HG02970 (cell line): ENCODE measurements at regions not wholly inside any gene's neighbourhood (a gene's known extent, or its start where the extent isn't known, plus 50 kb on each side); places are given as distances from the start of the nearest gene placed in this dataset.
"Not testable (repeated sequence)": the region's sequence is repeated elsewhere in the genome, so short reads cannot be mapped to it uniquely, and the experiment has no call there.

Experiments used
- ATAC-seq: cut with Tn5 transposase; IDR thresholded peaks from one replicate; pipeline ENCODE4 v1.9.1; 2021; ENCODE audit warnings: mild to moderate bottlenecking, moderate library complexity, moderate number of reproducible peaks; ENCODE audit not compliant: unreplicated experiment, low FRiP score

DNA sequence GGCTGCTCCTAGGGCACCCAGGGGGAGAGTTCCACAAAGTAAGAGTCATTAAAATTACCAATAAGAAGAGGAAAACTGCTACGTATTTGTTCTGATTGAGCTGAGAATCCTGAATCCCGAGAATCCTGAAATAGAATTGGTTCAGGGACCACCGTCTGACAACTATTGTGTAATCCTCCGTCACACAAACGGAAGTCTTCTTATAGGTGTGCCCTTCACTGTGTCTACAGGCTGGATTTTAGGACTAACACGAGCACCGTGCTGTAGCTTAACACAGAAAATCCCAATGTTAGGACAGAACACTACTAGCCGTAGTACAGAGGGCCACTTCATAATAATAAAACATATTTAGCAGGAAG lies 50.6 kb upstream of the RNF182 start:
- ATAC-seq: no peak

DNA sequence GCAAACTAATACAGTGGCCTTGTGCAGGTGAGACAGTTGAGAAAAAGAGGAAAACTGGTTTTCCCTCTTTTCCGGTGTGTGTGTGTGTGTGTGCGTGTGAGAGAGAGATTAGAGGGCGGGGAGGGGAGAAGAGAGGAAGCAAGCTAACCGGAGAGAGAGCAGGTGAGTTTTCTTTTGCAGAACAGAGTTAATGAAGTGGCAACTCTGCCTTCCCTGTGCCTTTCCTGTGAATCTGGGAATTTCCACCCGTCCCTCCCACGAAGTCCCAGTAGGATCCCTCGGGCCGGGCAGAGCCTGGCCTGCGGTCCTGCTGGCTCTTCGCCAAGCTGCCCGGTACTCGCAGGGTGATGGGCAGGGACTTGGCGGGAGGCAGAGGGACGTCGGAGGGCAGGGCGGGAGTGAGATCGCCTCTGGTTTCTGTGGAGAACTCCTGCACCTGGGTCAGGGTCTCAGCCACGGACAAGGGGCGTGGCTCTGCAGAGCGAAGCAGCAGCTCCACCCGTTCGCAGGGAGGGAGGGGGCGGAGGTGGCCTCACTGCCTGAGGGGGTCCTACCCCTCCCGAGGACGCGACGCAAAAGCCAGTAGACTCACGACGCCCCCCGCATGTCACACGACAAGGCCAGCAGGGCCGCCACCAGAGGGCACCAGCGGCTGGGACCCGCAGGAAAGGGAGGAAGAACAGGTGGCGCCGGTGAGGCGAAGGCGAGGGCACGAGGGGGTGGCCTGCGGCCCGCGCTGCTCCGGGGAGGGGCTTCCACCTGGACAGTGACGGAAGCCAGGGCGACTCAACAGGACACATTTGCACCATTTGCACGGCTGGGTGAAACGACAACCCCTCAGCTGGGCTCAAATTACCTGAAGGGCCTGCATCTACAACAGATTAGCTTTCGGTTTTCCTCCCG lies 51.2 kb upstream of the RNF182 start:
- ATAC-seq: peak; percentile 83

GRCh38 chr6:13872681-13873080 lies 52.1 kb upstream of the RNF182 start:
- ATAC-seq: no peak

DNA sequence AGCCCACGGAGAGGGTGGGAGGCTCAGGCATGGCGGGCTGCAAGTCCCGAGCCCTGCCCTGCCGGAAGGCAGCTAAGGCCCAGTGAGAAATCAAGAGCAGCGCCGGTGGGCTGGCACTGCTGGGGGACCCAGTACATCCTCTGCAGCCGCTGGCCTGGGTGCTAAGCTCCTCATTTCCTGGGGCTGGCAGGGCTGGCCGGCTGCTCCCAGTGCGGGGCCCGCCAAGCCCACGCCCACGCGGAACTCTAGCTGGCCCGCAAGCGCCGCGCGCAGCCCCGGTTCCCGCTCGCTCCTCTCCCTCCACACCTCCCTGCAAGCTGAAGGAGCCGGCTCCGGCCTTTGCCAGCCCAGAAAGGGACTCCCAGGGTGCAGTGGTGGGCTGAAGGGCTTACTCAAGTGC lies 52.7 kb upstream of the RNF182 start:
- not testable (repeated sequence) for ATAC-seq

- no peak for ATAC-seq
These were observed 54.4 kb upstream of the RNF182 start for GRCh38 chr6:13870214-13870830.

GRCh38 chr6:13868236-13868635 lies 53.9 kb upstream of the MCUR1 start:
- ATAC-seq: no peak

- ATAC-seq: no peak
These were observed 51.9 kb upstream of the MCUR1 start for GRCh38 chr6:13866301-13866700.

- ATAC-seq: no peak
These were observed 50.8 kb upstream of the MCUR1 start for GRCh38 chr6:13865141-13865540.

- ATAC-seq: not testable (repeated sequence)
These were observed 50.3 kb upstream of the MCUR1 start for GRCh38 chr6:13864669-13865068.
